Uterus (tissue), 2 donors: ENCODE measurements at regions not wholly inside any gene's neighbourhood (a gene's known extent, or its start where the extent isn't known, plus 50 kb on each side); places are given as distances from the start of the nearest gene placed in this dataset.

ENCODE experiments used
- CTCF ChIP-seq, 4 experiments: fragments of 200-600 bp in 2 of 4; fragments of 450-650 bp in 2 of 4; sonication (generic) in 2 of 4; IDR thresholded peaks; one replicate each; pipeline ENCODE4 v1.5.1; 2016 to 2019; ENCODE audit warnings: antibody characterized with exemption in 4 of 4, mild to moderate bottlenecking in 2 of 4, moderate library complexity in 1 of 4
- POLR2A ChIP-seq, 2 donors: fragments of 450-650 bp; IDR thresholded peaks; one replicate each; pipeline ENCODE4 v1.6.1; 2016; ENCODE audit warnings: antibody characterized with exemption in 2 of 2, mild to moderate bottlenecking in 1 of 2, moderate library complexity in 1 of 2

- TF ChIP-seq CTCF (IDR thresholded peaks at IDR 0.05): no peak
- no peak for TF ChIP-seq POLR2A (IDR thresholded peaks at IDR 0.05)
These were observed 333.9 kb upstream of the CNR1 start for GRCh38 chr6:88499845-88500699.
